NCI-H2171 treated with DMSO at 0.1 percent for 48 hours (cell line): ENCODE measurements at regions not wholly inside any gene's neighbourhood (a gene's known extent, or its start where the extent isn't known, plus 50 kb on each side); places are given as distances from the start of the nearest gene placed in this dataset.

Experiments used
- DNase-seq: peaks from one replicate; lab custom pipeline; 2025; lab: John Stamatoyannopoulos, UW

DNA sequence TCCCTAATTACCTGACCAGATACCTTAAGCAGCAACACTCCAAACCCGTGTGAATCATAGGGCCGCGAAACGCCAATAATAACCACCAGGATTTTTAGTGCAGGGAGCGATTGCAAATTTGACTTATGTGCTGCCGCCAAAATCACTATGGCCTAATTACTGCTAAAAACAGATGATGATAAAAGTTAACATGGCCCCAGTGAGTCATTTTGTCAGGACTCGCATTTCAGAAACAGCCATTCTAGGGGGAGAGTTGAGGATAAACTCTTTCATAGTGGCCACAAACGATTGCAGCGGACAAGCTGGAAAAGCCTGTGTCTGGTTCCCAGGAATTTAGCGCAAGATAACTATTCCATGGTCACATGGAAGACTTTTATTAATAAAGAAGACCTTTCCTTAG is 103.4 kb downstream of the HLX start:
- no peak for DNase-seq

DNA sequence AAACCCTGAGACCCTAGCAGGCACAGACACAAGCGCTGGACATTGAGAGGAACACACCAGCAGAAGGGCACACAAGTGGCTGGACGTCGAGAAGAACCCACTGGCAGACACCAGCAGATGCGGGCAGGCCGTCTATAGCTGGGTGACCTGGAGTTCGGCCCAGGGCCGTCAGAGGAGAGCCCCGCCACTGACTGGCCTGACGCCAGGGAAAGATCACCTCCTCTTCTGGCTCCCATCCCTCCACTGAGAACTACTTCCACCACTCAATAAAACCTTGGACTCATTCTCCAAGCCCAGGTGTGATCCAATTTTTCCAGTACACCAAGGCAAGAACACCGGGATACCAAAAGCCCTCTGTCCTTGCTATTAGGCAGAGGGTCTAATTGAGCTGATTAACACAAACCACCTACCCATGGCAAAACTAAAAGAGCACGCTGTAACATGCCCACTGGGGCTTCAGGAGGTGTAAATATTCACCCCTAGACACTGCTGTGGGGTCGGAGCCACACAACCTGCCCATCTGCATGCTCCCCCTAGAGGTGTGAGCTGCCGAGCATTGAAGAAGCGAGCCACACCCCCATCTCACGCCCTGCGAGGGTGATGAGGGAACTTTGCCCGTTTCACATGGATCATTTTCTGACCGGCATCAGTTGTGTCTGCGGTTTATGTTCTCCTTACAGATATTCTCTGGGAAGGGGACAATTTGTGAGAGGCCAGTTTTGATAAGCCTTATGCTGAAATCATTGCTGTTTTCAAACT is 104.8 kb downstream of the HLX start:
- DNase-seq = no peak

DNA sequence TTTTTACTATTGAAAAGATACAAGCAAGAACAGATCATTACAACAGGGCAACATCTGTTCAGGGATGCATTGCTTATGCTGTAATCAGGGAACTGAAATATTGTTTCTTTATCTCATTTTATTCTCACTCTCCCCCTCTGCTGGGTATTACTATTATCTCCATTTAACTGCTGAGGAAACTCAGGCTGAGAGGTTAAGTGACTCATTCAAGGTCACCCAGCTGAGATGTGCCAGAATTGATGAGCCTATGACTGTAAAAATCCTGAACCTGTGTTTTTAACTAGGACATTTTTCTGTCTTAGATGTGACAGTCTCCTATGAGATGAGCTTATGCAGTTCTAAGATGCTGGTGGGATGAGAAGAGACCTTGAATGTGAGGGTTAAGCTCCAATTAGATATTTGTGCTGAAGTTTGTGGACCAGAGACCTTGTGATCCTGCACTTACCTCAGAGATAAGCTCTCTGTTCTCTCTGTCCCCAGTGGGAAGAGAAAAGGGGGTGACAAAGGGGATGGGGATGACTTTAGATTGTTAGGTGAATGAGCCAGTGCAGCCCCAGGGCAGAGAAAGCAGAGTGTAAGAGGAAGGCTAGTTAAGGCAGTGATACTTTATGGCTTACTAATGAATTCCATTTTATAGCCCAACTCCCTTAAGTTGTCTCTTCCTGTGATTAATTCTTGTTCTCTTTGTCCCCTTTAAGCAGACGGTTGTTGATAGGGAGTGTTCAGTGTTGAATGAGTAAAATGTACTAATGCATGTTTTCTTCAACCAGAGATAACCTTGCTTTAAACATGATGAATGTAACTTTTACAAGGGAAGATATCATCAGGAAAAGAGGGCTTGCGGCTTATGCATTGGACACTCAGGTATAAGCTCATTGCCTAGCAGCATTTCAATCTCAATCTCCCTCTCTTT is 111.4 kb downstream of the HLX start:
- DNase-seq = no peak

DNA sequence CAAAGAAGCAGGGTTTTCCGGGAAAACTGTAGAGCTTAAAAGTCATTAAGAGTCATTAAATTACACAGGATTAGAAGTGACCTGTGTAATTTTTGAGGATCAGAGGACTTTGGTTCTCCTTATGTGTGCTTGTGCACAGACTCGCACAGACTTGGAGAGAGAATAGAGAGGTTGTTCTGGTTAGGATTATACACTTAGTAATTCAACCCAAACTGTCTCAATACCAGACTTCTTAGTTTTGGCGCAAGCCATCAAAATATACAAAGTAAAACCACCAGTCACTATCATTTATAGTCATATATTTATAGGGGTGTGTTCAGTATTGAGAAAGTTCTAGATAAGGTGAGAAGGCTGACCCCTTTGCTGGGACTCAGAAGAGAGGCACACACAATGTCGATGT is 112.3 kb downstream of the HLX start:
- DNase-seq = no peak

DNA sequence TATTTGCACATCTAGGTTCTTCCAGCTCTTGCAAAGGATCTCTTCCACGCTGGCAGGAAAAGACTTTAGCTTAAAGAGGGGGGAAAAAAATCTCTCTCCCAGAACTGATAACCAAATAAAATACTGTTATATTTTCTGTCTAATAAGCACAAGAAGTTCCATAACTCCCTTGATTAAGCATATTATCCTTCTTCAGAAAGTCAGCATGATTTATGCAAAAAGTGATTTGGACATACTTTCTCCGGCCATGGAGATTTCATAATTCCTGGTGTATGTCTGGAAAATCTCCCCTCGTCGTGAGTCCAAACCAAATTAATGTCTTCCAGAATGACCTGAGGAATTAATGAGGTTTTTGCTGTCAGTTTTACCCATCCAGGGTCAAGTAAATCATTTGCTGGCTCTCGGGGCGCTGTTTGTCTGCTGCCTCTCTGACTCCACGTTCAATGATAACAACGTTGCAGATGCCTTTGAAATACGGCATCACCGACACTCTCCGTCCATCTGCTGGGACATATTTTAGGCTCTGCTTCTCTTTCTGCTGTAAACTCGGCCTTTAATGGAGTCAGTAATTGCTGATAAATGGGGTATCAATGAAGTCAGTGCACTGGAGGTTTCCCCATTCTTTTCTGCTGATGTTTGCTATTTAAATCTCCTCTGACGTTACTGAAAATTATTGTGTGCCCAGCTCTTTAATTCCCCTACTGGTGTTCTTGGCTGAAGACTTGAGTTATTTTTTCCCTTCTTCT is 112.9 kb downstream of the HLX start:
- no peak for DNase-seq

DNA sequence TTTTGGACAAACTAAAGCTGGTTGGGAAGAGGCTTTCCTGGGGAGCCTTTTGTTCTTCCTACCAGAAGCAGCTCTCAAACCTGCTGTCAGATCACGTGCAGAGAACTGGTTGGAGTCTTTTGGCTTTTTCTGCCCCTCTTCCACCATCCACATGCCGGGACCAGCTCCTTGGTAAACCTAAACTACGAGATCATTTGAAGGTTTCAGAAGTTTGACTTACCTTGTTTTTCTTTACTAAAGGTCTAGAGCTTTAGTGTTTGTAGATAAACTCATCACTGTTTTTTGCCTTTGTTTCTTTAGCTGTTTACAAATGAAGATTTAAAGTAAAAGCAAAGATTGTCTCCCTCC is 113.4 kb downstream of the HLX start:
- DNase-seq = no peak

DNA sequence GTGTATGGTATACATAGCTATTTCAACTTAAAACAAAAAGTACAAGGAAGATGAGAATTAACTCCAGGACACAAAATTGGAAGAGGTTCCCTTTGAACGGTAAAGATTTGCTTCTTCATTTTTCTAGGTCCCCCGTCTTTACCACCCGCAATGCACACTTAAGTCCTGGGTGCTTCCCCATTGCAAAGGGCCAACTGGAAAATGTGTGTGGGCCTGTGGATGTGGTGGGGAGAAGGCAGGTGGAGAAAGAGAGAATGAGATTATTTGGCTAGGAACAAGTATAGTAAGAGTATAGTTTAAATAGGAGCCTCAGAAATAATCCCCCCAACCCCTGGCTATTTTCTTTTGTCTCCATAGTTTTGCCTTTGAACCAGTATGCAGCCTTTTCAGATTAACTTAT is 115.4 kb downstream of the HLX start:
- no peak for DNase-seq

DNA sequence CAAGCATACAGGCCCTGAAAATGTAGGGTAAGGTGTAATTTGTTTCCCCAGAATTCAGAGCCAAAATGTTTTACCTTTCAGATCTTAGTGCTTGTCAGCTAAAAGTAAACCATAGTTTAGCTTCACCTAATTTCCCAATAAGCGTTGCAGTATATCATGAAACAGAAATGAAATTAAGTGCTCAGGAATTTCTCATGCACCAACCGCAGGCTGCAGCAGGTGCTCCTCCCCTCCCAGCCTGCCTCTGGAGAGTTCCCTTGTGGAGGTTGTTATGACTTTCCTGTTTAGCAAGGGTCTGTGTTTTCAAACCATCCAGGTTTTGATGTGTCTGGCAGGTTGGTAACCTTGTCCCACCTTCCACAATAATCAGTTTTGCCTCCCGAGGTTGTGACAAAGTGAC is 118.5 kb downstream of the HLX start:
- no peak for DNase-seq

DNA sequence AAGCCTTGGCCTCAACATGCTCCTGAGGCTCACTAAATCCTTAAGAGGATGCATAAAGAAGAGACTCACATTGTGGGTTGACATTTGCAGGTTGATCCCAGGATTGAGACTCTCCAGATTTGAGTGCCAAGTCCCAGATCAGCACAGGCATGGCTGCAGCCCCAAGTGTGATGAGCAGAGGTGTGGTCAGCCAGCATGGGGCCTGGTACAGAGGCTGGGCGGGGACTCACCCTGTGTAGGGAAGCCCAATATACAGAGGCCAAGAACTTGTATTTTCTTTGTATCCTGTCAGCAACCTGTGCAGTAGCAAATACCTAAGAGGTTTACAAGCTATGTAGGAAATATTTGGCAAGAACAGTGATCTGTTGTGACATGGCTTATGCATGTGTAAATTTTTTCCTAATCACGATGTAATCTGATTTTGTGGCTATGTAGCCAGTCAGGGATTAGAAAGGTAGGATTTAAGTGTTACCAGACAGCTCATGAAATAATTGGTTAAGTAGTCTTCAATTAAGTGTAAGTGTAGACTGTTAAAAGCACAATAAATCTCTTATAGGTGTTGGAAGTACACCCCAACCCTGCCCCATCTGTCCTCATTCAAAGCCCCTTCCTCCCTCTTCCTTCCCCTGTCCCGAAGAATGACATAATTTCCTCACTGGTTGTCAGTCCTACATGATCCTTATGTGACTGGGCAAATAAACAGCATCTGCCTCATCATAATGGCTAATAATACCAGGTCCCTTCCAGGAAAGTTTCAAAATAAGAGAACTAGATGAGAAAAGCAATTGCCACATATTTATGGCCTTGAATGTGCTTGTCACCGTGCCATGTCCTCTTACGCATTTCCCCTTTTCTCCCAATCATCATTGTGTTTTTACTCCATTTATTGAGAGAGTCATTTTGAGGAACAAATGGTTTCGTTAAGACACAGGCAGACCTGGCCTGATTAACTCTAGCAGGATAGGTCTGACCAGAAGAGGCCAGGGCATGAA is 120.9 kb downstream of the HLX start:
- DNase-seq = no peak

DNA sequence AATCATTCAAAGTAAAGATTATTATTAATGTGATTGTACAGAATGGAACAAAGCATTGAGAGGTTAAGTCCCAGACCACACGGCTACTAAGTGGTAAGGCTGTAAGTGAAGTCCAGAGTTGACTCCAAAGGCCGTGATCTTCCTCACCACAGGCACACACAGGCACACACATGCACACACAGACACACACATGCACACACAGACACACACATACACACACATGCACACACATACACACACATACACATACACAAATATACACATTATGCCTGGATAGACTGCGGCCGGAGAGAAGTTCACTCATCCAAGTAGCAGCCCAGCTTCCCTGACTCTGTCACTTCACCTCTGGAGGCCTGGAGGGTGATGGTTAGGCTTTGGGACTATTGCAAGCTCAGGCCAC is 121.9 kb downstream of the HLX start:
- DNase-seq = no peak

DNA sequence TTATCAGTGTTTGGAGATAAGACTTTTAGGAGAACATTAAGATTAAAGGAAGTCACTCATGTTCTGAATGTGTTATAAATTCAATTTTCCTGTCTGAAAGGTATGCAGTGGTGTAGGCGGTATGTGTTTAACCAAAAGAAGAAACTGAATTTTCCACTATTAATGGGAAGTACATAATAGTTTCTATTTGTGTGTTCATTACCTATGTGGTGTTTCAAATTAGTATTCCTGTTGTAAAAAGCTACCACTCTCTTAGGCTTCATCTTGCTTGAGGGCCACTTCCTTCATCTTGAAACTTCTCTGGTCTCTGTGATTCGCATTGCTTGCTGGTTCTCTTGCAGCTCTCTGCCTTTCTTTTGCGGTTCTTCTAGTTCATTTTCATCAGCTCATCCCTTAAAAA is 123.4 kb downstream of the HLX start:
- DNase-seq = no peak

DNA sequence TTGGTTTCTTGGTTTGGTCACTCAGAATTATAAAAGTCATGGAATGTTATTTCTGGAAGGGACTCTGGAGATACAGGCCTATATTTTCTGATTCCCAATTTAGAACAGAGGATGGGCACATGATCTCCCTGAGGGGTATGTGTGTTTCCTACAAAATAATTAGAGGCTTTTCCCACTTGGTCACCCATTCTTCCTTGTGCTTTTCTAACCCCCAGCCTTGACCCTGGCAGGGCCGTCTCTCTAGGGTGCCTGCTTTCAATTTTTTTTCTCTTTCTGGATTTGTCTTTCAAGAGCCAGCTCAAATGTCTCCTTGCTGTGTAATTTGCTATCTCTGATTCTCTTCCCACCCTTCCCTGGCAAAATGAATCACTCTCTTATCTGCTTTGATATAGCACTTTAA is 131.9 kb downstream of the HLX start:
- no peak for DNase-seq

DNA sequence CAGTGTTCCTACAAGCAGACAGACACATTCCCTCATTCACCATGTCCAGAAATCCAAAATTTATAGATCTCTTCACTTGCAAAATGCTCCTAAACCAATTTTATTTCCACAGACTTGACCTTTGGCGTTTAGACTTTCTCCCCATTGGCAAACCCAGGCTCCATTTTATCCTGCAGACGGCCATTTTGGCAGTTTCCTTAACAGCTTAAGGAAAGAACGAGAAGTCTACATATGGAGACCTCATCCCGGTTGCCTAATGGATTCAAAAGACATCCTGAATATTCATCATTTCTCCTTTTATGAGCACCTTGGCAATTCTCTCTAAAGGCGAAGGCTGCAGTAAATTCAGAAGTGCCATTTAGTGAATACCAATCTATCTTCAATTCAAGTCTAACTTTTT is 132.9 kb downstream of the HLX start:
- no peak for DNase-seq

DNA sequence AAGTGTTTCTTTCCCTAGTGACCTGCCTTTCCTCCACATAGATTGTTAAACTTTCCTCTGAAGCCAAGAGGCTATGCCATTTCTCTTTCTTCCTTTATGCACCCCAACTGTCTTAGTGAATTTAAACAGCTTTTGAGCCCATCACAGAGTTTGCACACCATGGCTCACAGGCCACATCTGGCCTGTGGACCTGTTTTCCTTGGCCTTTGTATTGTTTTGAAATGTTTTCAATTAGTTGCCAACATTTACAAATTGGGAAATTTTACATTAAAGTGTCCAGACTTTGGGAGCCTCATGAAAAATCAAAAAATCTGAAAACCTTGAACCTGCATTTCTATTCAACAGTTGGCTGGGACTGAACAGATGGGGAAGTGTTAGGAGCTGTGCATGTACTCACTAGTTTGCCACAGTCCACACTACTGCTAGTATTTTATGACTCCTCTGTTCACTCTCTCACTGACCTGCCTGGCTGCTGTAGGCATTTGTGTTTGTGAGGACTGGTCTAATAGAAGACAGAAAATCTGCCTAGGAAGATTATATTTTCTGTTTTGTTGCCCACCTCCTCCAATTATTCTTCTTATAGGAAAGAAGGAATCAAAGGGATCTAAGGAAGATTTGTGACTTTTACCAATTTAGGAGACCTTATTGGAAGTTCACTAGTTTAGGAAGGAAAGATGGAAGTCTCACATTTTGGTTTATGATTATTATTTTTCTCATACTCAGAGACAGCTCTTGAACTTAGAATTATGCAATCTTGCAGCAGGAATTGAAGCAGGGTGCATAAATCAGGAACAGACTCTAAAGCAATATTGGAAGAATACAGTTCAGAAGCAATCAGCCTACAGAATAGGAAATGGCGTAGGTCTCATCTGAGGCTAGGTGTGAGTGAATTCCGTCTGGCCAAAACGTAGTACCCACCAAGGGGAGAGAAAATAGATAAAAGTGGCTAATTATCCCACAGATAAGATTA is 134.7 kb downstream of the HLX start:
- DNase-seq = no peak

DNA sequence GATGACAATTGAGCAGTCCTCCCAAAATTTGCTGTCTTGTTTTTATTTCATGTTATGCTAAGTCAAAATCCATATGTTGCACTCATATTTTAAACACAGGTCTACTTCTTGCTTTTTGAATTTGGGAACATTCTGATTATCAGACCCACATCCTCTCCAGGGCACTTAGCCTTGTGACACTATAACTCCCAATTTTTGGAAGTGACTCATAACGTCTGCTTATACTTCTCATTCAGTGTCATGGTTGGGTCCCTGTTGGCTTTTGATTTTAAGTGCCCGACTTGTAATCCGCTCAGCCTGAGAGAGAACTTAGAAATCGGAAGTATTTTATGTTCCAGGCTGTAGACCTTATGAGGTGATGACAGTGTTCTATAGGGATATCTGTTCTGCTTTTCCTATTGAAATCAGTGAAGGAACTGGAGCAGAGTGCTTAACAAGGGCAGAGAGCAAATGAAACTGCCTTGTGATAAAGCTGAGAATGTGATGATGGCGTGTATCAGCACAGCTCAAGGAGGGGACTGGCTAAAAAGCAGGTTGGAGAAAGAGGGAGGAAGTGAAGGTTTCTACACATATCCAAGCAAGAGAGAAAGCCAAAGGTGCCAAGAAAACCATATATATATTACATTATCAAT is 136.0 kb downstream of the HLX start:
- no peak for DNase-seq

DNA sequence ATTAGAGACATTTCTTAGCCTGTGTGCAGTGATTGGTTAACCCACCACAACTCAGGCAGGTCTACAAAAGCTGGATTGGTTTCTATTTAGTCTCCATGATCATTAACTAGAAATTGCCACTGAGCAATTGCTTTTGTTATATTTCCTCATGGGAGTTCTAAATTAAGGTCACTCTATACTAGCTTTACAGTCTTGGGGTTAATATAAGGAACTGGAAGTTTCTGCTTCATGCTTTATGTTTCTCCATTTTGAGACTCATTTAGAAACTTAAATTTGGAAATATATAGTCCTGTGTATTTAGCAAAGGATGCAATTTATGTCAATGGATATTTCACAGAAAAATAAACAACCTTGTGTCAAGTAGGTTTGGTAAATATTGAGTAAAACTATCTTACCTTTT is 137.5 kb downstream of the HLX start:
- no peak for DNase-seq

DNA sequence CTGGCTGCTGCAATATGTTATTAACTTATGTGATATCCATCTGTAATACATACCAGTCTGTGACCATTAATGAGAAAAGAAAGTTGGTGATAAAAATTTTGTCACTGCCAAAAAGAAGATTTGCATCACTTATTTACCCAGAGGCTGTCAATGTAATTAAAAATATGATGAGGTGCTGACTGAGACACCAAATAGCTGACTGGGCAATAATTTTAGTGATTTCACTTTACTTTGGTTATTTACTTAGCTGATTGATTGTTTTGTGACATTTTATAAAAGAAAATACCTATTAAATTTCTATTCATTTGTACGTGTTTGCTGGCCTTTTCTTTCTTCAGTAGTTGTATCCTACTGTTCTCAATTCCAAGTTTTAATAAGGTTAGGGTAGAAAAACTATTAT is 139.2 kb downstream of the HLX start:
- DNase-seq = no peak

DNA sequence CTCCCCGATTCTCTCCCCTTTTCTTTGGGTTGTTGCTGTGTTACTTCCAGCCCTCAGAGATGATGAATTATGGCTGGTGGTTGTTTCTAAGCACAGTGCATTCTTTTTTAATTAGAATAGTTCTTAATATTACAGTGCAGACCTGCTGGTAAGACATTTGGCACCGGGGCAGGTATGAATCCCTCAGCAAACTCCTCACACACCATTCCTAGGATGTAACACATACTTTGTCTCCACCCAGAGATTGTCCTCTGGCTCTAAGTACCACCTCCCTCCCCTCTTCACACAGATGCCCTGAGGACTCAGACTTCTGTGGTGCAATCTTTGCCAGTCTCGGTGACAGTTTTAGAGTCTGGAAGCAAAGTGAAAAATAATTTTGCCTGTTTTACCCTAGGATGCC is 143.1 kb downstream of the HLX start:
- DNase-seq = no peak

DNA sequence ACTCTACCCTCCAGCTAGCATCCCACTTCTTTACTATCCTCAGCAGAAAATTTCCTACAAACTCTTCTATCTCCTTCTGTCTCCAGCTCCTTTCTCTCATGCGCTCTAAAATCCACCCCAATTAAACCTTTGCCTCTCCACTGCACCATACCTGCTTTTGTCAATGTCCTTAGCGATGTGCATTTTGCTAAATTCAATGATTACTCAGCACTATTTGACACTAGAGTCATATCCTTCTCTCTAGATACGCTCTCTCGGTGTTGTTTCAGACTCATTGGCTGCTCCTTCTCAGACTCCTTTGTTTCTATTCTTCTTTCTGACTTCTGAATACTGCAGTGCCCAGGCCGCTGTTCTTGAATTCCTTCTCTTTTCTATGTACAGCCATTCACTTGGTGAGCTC is 144.2 kb downstream of the HLX start:
- no peak for DNase-seq

DNA sequence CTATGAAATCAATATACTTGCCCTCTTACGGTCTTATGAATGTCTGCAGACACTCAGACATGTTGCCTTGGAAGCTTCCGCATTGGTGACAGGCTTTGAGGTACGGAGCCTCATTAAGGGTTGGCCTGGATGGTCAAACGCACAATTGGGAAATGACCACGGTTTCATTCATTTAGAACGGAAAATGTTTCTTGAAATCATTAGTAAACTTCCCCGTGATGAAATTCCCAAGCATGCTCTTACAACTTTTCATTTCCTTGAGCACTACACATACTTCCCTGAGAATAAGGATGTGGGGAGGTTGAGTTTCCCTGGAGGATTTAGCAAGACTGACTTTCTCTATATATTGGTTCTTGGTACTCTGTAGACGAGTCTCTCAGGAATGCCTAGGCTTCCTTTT is 146.3 kb downstream of the HLX start:
- no peak for DNase-seq
